ENCODE measurements at regions not wholly inside any gene's neighbourhood (a gene's known extent, or its start where the extent isn't known, plus 50 kb on each side); places are given as distances from the start of the nearest gene placed in this dataset.

- no peak for TF ChIP-seq JUNB (IDR thresholded peaks at IDR 0.05)
- no peak for TF ChIP-seq HOXA7 (CRISPR knock-in tag; IDR thresholded peaks at IDR 0.05)
- TF ChIP-seq CTCF (IDR thresholded peaks at IDR 0.05): no peak
- TF ChIP-seq ZNF302 (CRISPR knock-in tag; IDR thresholded peaks at IDR 0.05): no peak
- no peak for TF ChIP-seq EP300 (IDR thresholded peaks at IDR 0.05)
- no peak for TF ChIP-seq CBX8 (IDR thresholded peaks at IDR 0.05)
- no peak for TF ChIP-seq RAD21 (conservative IDR thresholded peaks at IDR 0.05 in 1 of 2, IDR thresholded peaks at IDR 0.05 in 1 of 2)
- TF ChIP-seq HOXB13 (CRISPR knock-in tag; IDR thresholded peaks at IDR 0.05; ENCODE audit: low read depth): no peak
- no peak for TF ChIP-seq CHD2 (IDR thresholded peaks at IDR 0.05; ENCODE audit: low read length, partially characterized antibody)
- TF ChIP-seq FOSL2 (IDR thresholded peaks at IDR 0.05): no peak
- no peak for TF ChIP-seq FOSL2 (CRISPR knock-in tag; IDR thresholded peaks at IDR 0.05)
- TF ChIP-seq MYC (IDR thresholded peaks at IDR 0.05; ENCODE audit: borderline replicate concordance, low read length): no peak
- no peak for TF ChIP-seq SMC3 (IDR thresholded peaks at IDR 0.05)
Measured at GRCh38 chrX:95995583-95995982, 689.1 kb upstream of the DIAPH2 start.
